ENCODE measurements at regions not wholly inside any gene's neighbourhood (a gene's known extent, or its start where the extent isn't known, plus 50 kb on each side); places are given as distances from the start of the nearest gene placed in this dataset.

GRCh38 chr15:47614360-47615011, 102.8 kb upstream of the SEMA6D start:
- no peak for DNase-seq

- DNase-seq: no peak
These were observed 100.4 kb upstream of the SEMA6D start for GRCh38 chr15:47616876-47617275.

- DNase-seq: no peak
These were observed 99.1 kb upstream of the SEMA6D start for GRCh38 chr15:47618241-47618640.

GRCh38 chr15:47620960-47621681, 96.2 kb upstream of the SEMA6D start:
- DNase-seq: peak; percentile 5

- DNase-seq: no peak
These were observed 95.2 kb upstream of the SEMA6D start for GRCh38 chr15:47622055-47622454.

GRCh38 chr15:47624503-47624902, 92.8 kb upstream of the SEMA6D start:
- DNase-seq: no peak

GRCh38 chr15:47639042-47639441, 78.3 kb upstream of the SEMA6D start:
- no peak for DNase-seq

- DNase-seq: no peak
These were observed 77.2 kb upstream of the SEMA6D start for GRCh38 chr15:47640079-47640478.

GRCh38 chr15:47640901-47641300, 76.4 kb upstream of the SEMA6D start:
- no peak for DNase-seq

- DNase-seq: no peak
These were observed 72.6 kb upstream of the SEMA6D start for GRCh38 chr15:47644722-47645121.

GRCh38 chr15:47650564-47650963, 66.7 kb upstream of the SEMA6D start:
- no peak for DNase-seq

- no peak for DNase-seq
These were observed 65.0 kb upstream of the SEMA6D start for GRCh38 chr15:47652328-47652727.

GRCh38 chr15:47652844-47653243, 64.5 kb upstream of the SEMA6D start:
- DNase-seq: no peak

- DNase-seq: no peak
These were observed 55.6 kb upstream of the SEMA6D start for GRCh38 chr15:47661661-47662180.

GRCh38 chr15:47663101-47663500, 54.2 kb upstream of the SEMA6D start:
- DNase-seq: no peak

Measured in COR-L47 (cell line).